ENCODE measurements at regions not wholly inside any gene's neighbourhood (a gene's known extent, or its start where the extent isn't known, plus 50 kb on each side); places are given as distances from the start of the nearest gene placed in this dataset.
A peak's percentile ranks its signal among the peaks of the same experiment; 100 is the strongest.

GRCh38 chr2:212712466-212712865 is 173.9 kb upstream of the ERBB4 start (continued):
- TF ChIP-seq, protein P1, sequence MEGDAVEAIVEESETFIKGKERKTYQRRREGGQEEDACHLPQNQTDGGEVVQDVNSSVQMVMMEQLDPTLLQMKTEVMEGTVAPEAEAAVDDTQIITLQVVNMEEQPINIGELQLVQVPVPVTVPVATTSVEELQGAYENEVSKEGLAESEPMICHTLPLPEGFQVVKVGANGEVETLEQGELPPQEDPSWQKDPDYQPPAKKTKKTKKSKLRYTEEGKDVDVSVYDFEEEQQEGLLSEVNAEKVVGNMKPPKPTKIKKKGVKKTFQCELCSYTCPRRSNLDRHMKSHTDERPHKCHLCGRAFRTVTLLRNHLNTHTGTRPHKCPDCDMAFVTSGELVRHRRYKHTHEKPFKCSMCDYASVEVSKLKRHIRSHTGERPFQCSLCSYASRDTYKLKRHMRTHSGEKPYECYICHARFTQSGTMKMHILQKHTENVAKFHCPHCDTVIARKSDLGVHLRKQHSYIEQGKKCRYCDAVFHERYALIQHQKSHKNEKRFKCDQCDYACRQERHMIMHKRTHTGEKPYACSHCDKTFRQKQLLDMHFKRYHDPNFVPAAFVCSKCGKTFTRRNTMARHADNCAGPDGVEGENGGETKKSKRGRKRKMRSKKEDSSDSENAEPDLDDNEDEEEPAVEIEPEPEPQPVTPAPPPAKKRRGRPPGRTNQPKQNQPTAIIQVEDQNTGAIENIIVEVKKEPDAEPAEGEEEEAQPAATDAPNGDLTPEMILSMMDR (conservative IDR thresholded peaks at IDR 0.05; ENCODE audit: low read depth in 2 of 2) = no peak
- no peak for TF ChIP-seq EZH2 (IDR thresholded peaks at IDR 0.05; ENCODE audit: low read depth, unreplicated experiment)
- no peak for TF ChIP-seq JUNB (IDR thresholded peaks at IDR 0.05; ENCODE audit: unreplicated experiment)
- TF ChIP-seq, protein P2, sequence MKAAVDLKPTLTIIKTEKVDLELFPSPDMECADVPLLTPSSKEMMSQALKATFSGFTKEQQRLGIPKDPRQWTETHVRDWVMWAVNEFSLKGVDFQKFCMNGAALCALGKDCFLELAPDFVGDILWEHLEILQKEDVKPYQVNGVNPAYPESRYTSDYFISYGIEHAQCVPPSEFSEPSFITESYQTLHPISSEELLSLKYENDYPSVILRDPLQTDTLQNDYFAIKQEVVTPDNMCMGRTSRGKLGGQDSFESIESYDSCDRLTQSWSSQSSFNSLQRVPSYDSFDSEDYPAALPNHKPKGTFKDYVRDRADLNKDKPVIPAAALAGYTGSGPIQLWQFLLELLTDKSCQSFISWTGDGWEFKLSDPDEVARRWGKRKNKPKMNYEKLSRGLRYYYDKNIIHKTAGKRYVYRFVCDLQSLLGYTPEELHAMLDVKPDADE (IDR thresholded peaks at IDR 0.05) = no peak
- no peak for TF ChIP-seq STAT1 (IDR thresholded peaks at IDR 0.05; ENCODE audit: unreplicated experiment)
- no peak for TF ChIP-seq EZH2phosphoT487 (IDR thresholded peaks at IDR 0.05; ENCODE audit: unreplicated experiment)
- TF ChIP-seq CREB1 (CRISPR knock-in tag; IDR thresholded peaks at IDR 0.05; ENCODE audit: low read depth) = no peak

DNA sequence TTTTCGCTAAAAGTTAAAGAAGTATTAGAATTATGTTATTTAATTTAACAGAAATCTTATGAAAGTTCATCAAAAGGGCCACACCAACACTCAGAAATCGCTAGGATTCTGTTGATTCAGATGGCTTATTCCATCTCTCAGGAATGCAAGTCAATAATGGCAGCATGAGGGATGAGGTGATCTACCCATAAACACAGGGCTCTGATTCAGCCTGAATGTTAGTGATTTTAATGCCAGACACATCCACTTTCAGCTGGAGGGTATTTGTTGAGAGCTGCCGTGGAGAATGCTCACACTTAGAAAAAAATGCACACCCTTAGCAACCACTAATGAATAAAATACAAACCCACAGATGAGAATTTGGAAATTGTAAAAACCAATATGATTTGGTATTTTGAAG is 173.3 kb upstream of the ERBB4 start:
- Histone ChIP-seq H3K4me1 (ENCODE audit: insufficient read depth) (no peaks in the 10 kb centered on the region), H3K9me2 (ENCODE audit: insufficient read depth) (peaks cover 15% of the 10 kb centered on the region), H3K79me2 (replicated peaks; ENCODE audit: insufficient read depth) (no peaks in the 10 kb centered on the region), H3K36me3 (ENCODE audit: insufficient read depth) (no peaks in the 10 kb centered on the region), H4K20me1 (replicated peaks; ENCODE audit: insufficient read depth) (no peaks in the 10 kb centered on the region), H3F3A (replicated peaks; ENCODE audit: low read depth) (no peaks in the 10 kb centered on the region), H3K4me3 (no peak overlapping the region), H3K4me2 (no peak overlapping the region), H2AFZ (0 out of 2 replicates have a peak overlapping the region, but pooled peaks have one; percentile 38), H3K27me3 (ENCODE audit: insufficient read depth) (no peaks in the 10 kb centered on the region), H3K27ac (ENCODE audit: low read depth) (no peak overlapping the region)
- H3K27me3 Mint-ChIP-seq (ENCODE audit: insufficient read depth, low read depth, poor library complexity) = peaks cover 2% of the 10 kb centered on the region
- no peak overlapping the region for H3K27ac Mint-ChIP-seq
- ATAC-seq (no peak), DNase-seq (ENCODE audit: low spot score) (no peak)
- H3K4me1 Mint-ChIP-seq = peaks cover 2% of the 10 kb centered on the region; the same call in 1 of the 3 replicates
- H3K9me3 Mint-ChIP-seq = no peaks in the 10 kb centered on the region
- TF ChIP-seq EZH2 (IDR thresholded peaks at IDR 0.05; ENCODE audit: low read depth, unreplicated experiment) (no peak), ZNF114 (CRISPR knock-in tag; IDR thresholded peaks at IDR 0.05) (no peak), EZH2phosphoT487 (IDR thresholded peaks at IDR 0.05; ENCODE audit: unreplicated experiment) (no peak), REST (IDR thresholded peaks at IDR 0.05; ENCODE audit: unreplicated experiment) (no peak), NANOG (IDR thresholded peaks at IDR 0.05; ENCODE audit: borderline replicate concordance) (no peak), ZNF331 (CRISPR knock-in tag; IDR thresholded peaks at IDR 0.05; ENCODE audit: low read depth) (no peak), POLR2AphosphoS5 (IDR thresholded peaks at IDR 0.05; ENCODE audit: low read depth) (no peak), CREB1 (CRISPR knock-in tag; IDR thresholded peaks at IDR 0.05; ENCODE audit: low read depth) (no peak), STAT1 (IDR thresholded peaks at IDR 0.05; ENCODE audit: unreplicated experiment) (no peak)
- TF ChIP-seq, protein P1 (conservative IDR thresholded peaks at IDR 0.05; ENCODE audit: low read depth in 2 of 2) = no peak
- TF ChIP-seq, protein P2 (IDR thresholded peaks at IDR 0.05) = no peak
- H3K36me3 Mint-ChIP-seq (ENCODE audit: low read depth) = no peaks in the 10 kb centered on the region
- no peak overlapping the region for H3K4me3 Mint-ChIP-seq

Data from GM23338 (cell line).